Upper lobe of left lung (tissue), 4 donors: ENCODE measurements at regions not wholly inside any gene's neighbourhood (a gene's known extent, or its start where the extent isn't known, plus 50 kb on each side); places are given as distances from the start of the nearest gene placed in this dataset.

Experiments used
- CTCF ChIP-seq, 6 experiments: fragments of 450-650 bp in 4 of 6; fragments of 200-600 bp in 2 of 6; sonication (generic) in 2 of 6; IDR thresholded peaks; one replicate each; pipeline ENCODE4 v1.5.1; 2016 to 2019; ENCODE audit warnings: antibody characterized with exemption in 6 of 6
- EP300 ChIP-seq, 4 donors: sonication (generic); formaldehyde crosslinking; IDR thresholded peaks; one replicate each; pipeline ENCODE4 v1.5.1; 2017; ENCODE audit warnings: antibody characterized with exemption in 4 of 4, control low read depth in 2 of 4

GRCh38 chr5:166369346-166369745, 1922.1 kb upstream of the WWC1 start:
- TF ChIP-seq CTCF (IDR thresholded peaks at IDR 0.05) (no peak), EP300 (IDR thresholded peaks at IDR 0.05) (no peak)
